Neural progenitor cell (in vitro differentiated cells): ENCODE measurements at regions not wholly inside any gene's neighbourhood (a gene's known extent, or its start where the extent isn't known, plus 50 kb on each side); places are given as distances from the start of the nearest gene placed in this dataset.

ENCODE experiments used
- DNase-seq: peaks from one replicate; pipeline ENCODE4 v3.0.0-alpha.2; 2016; ENCODE audit warnings: low spot score
- H2AFZ ChIP-seq: fragments of 200-600 bp; sonication (generic); replicated peaks from 2 replicates; pipeline ENCODE4 v1.6.1; 2016; ENCODE audit warnings: antibody characterized with exemption
- H3F3A ChIP-seq: fragments of 200-600 bp; sonication (generic); 2 replicates; pipeline ENCODE4 v1.6.1; 2016; ENCODE audit warnings: antibody characterized with exemption, low read depth
- H3K27ac ChIP-seq: fragments of 200-600 bp; sonication (generic); 2 replicates; pipeline ENCODE4 v1.5.1; 2016; ENCODE audit warnings: mild to moderate bottlenecking
- H3K27me3 ChIP-seq: fragments of 200-600 bp; sonication (generic); 2 replicates; pipeline ENCODE4 v1.6.1; 2016; ENCODE audit warnings: mild to moderate bottlenecking, moderate library complexity
- H3K36me3 ChIP-seq: fragments of 200-600 bp; sonication (generic); 2 replicates; pipeline ENCODE4 v1.5.1; 2016
- H3K4me1 ChIP-seq: fragments of 200-600 bp; sonication (generic); 2 replicates; pipeline ENCODE4 v1.6.1; 2016; ENCODE audit warnings: mixed run types
- H3K4me2 ChIP-seq: fragments of 200-600 bp; sonication (generic); 2 replicates; pipeline ENCODE4 v1.6.1; 2016
- H3K4me3 ChIP-seq: fragments of 200-600 bp; sonication (generic); 2 replicates; pipeline ENCODE4 v1.5.1; 2016
- H3K79me2 ChIP-seq: fragments of 200-600 bp; sonication (generic); 2 replicates; pipeline ENCODE4 v1.6.1; 2016; ENCODE audit warnings: low read depth
- H3K9ac ChIP-seq: fragments of 200-600 bp; sonication (generic); 2 replicates; pipeline ENCODE4 v1.6.1; 2016
- H3K9me3 ChIP-seq: fragments of 200-600 bp; sonication (generic); 2 replicates; pipeline ENCODE4 v1.5.1; 2016; ENCODE audit warnings: low read depth
- H4K20me1 ChIP-seq: fragments of 200-600 bp; sonication (generic); 2 replicates; pipeline ENCODE4 v1.6.1; 2016; ENCODE audit warnings: low read depth
- H3K27ac Mint-ChIP-seq: 3 replicates; pipeline ENCODE4 v1.8.0; 2021; ENCODE audit warnings: mixed read lengths
- H3K27me3 Mint-ChIP-seq: 2 replicates; pipeline ENCODE4 v1.8.0; 2022; ENCODE audit warnings: low read depth, mild to moderate bottlenecking, inconsistent platforms, moderate library complexity, mixed read lengths; ENCODE audit not compliant: insufficient read depth
- H3K36me3 Mint-ChIP-seq: 3 replicates; pipeline ENCODE4 v1.8.0; 2021; ENCODE audit warnings: mixed read lengths
- H3K4me1 Mint-ChIP-seq: 3 replicates; pipeline ENCODE4 v1.8.0; 2021; ENCODE audit warnings: mixed read lengths
- H3K4me3 Mint-ChIP-seq: 3 replicates; pipeline ENCODE4 v1.8.0; 2021; ENCODE audit warnings: mild to moderate bottlenecking, moderate library complexity, mixed read lengths
- H3K9me3 Mint-ChIP-seq: 3 replicates; pipeline ENCODE4 v1.8.0; 2020; ENCODE audit warnings: mixed read lengths
- CTCF ChIP-seq: fragments of 200-600 bp; sonication (generic); IDR thresholded peaks from 2 replicates; pipeline ENCODE4 v1.5.1; 2017; ENCODE audit warnings: antibody characterized with exemption, mild to moderate bottlenecking
- EZH2 ChIP-seq: fragments of 200-600 bp; sonication (generic); IDR thresholded peaks from 2 replicates; pipeline ENCODE4 v1.6.1; 2017; ENCODE audit warnings: antibody characterized with exemption, mild to moderate bottlenecking, moderate library complexity
- EZH2phosphoT487 ChIP-seq: fragments of 200-600 bp; sonication (generic); IDR thresholded peaks from 2 replicates; pipeline ENCODE4 v1.6.1; 2017; ENCODE audit warnings: antibody characterized with exemption

DNA sequence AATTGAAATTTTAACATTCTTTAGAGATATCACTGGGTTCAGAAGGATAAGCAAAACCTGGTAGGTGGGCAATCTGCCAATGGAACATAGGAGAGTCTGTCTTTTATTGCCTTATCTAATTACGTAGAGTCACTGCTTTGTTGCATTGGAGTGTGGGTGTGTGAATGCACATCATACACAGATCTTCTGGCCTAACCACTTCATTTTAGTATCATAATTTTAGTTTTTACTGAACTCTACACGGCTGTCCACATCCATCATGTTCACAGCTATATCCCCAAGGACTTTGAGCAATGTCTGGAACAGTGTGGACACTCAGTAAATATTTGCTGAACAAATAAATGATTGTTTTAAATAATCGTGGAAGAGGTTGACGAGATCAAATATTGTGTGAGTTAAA, 104.6 kb upstream of the AKIRIN2 start:
- no peaks in the 10 kb centered on the region for H4K20me1 ChIP-seq
- no peak for DNase-seq

DNA sequence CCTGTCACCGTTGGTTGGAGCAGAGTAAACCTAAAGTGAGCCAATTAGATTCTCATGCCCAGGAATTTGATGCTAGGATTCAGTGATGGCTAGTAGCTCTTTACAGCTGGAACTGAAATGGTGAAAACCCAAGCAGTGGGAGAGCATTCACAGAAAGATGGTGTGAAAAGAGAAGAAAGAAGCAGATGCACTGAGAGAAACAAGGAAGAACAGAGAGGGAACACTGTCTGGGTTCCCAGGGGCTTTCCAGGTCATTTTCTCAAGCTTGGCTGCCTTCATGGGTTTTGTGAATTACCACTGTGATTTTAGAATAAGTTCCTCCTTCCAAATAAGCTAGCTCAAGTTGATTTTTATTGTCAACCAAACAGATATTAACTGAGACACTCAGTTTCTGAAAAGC, 104.1 kb upstream of the AKIRIN2 start:
- Histone ChIP-seq H3K4me3 (no peak overlapping the region), H3K4me1 (no peaks in the 10 kb centered on the region), H3K9me3 (no peaks in the 10 kb centered on the region), H3K9ac (no peak overlapping the region), H3K36me3 (no peaks in the 10 kb centered on the region), H3K4me2 (no peak overlapping the region), H3K27ac (no peak overlapping the region), H2AFZ (no peak overlapping the region), H4K20me1 (no peaks in the 10 kb centered on the region), H3K79me2 (no peaks in the 10 kb centered on the region), H3F3A (no peaks in the 10 kb centered on the region), H3K27me3 (no peaks in the 10 kb centered on the region)
- Mint-ChIP-seq H3K4me1 (peaks cover 3% of the 10 kb centered on the region), H3K27ac (no peak overlapping the region), H3K9me3 (no peaks in the 10 kb centered on the region), H3K27me3 (peaks cover 3% of the 10 kb centered on the region), H3K36me3 (no peaks in the 10 kb centered on the region), H3K4me3 (no peak overlapping the region)
- TF ChIP-seq EZH2: no peak
- TF ChIP-seq EZH2phosphoT487: no peak
- TF ChIP-seq CTCF: no peak
- DNase-seq: no peak

More for the DNA sequence above, 104.6 kb upstream of the AKIRIN2 start:
- H3K27me3 ChIP-seq: no peaks in the 10 kb centered on the region
- H3K36me3 ChIP-seq: no peaks in the 10 kb centered on the region
- Mint-ChIP-seq H3K27me3 (peaks cover 3% of the 10 kb centered on the region), H3K4me1 (peaks cover 3% of the 10 kb centered on the region), H3K4me3 (no peak overlapping the region), H3K36me3 (no peaks in the 10 kb centered on the region), H3K27ac (no peak overlapping the region), H3K9me3 (no peaks in the 10 kb centered on the region)
- no peaks in the 10 kb centered on the region for H3F3A ChIP-seq
- no peak overlapping the region for H3K9ac ChIP-seq
- no peak overlapping the region for H3K27ac ChIP-seq
- H3K9me3 ChIP-seq: no peaks in the 10 kb centered on the region
- no peaks in the 10 kb centered on the region for H3K79me2 ChIP-seq
- H3K4me2 ChIP-seq: no peak overlapping the region
- H2AFZ ChIP-seq: no peak overlapping the region
- no peak overlapping the region for H3K4me3 ChIP-seq
- no peak for TF ChIP-seq CTCF
- no peak for TF ChIP-seq EZH2phosphoT487
- TF ChIP-seq EZH2: no peak
- H3K4me1 ChIP-seq: no peaks in the 10 kb centered on the region

- Mint-ChIP-seq H3K4me1 (peaks cover 6% of the 10 kb centered on the region), H3K27me3 (peaks cover 3% of the 10 kb centered on the region), H3K27ac (no peak overlapping the region), H3K4me3 (no peak overlapping the region), H3K36me3 (no peaks in the 10 kb centered on the region), H3K9me3 (no peaks in the 10 kb centered on the region)
- Histone ChIP-seq H3K4me2 (no peak overlapping the region), H3K9ac (no peak overlapping the region), H4K20me1 (no peaks in the 10 kb centered on the region), H3K4me3 (no peak overlapping the region), H3K27me3 (no peaks in the 10 kb centered on the region), H3K4me1 (no peaks in the 10 kb centered on the region), H3K79me2 (no peaks in the 10 kb centered on the region), H2AFZ (no peak overlapping the region), H3K36me3 (no peaks in the 10 kb centered on the region), H3K9me3 (no peaks in the 10 kb centered on the region), H3F3A (no peaks in the 10 kb centered on the region), H3K27ac (no peak overlapping the region)
- TF ChIP-seq EZH2phosphoT487 (no peak), CTCF (no peak)
- DNase-seq: no peak
Measured at GRCh38 chr6:87803791-87804190, 101.8 kb upstream of the AKIRIN2 start.

- no peaks in the 10 kb centered on the region for H3K9me3 Mint-ChIP-seq
- H3K9me3 ChIP-seq: no peaks in the 10 kb centered on the region
- no peaks in the 10 kb centered on the region for H4K20me1 ChIP-seq
- peaks cover 29% of the 10 kb centered on the region for H3K4me1 Mint-ChIP-seq
- no peak overlapping the region for H3K4me2 ChIP-seq
- no peak overlapping the region for H3K4me3 Mint-ChIP-seq
- no peaks in the 10 kb centered on the region for H3K27me3 ChIP-seq
- H3K27me3 Mint-ChIP-seq: peaks cover 3% of the 10 kb centered on the region
- H3K9ac ChIP-seq: no peak overlapping the region
- H3F3A ChIP-seq: peaks cover 3% of the 10 kb centered on the region
- H3K36me3 Mint-ChIP-seq: no peaks in the 10 kb centered on the region
- H3K79me2 ChIP-seq: no peaks in the 10 kb centered on the region
- no peak for DNase-seq
- no peak for TF ChIP-seq EZH2
- TF ChIP-seq CTCF: no peak
- TF ChIP-seq EZH2phosphoT487: no peak
- no peaks in the 10 kb centered on the region for H3K4me1 ChIP-seq
- no peak overlapping the region for H3K27ac Mint-ChIP-seq
- no peak overlapping the region for H2AFZ ChIP-seq
- H3K27ac ChIP-seq: no peak overlapping the region
- no peaks in the 10 kb centered on the region for H3K36me3 ChIP-seq
- H3K4me3 ChIP-seq: no peak overlapping the region
Measured at GRCh38 chr6:87799651-87800050, 97.6 kb upstream of the AKIRIN2 start.
